CD4-positive, alpha-beta T cell (primary cell): ENCODE measurements at regions not wholly inside any gene's neighbourhood (a gene's known extent, or its start where the extent isn't known, plus 50 kb on each side); places are given as distances from the start of the nearest gene placed in this dataset.

Experiments
- ATAC-seq: fragments of 200-7000 bp; cut with Tn5 transposase; one replicate; pipeline ENCODE4 v1.10.0; 2022; ENCODE audit warnings: mild to moderate bottlenecking; ENCODE audit not compliant: poor library complexity
- CTCF ChIA-PET: fragments of 350-600 bp; sonication (Branson Sonifier 250); formaldehyde crosslinking; loops from one replicate; lab custom pipeline; 2021; ENCODE audit warnings: antibody characterized with exemption, inconsistent platforms; lab: Charles Lee
- POLR2A ChIA-PET: fragments of 350-600 bp; sonication (Branson Sonifier 250); formaldehyde crosslinking; loops from one replicate; lab custom pipeline; 2021; ENCODE audit warnings: antibody characterized with exemption, inconsistent platforms; lab: Charles Lee
- DNase-seq, 14 experiments: peaks; one replicate each; pipeline ENCODE4 v3.0.0-alpha.2; 2013 to 2020; ENCODE audit warnings: mixed read lengths in 2 of 14
- H3K27ac ChIP-seq, 2 donors: one replicate each; pipeline versions ENCODE4 v1.5.1 to v1.7.0; 2013; ENCODE audit warnings: low read length in 2 of 2, low read depth in 1 of 2, mild to moderate bottlenecking in 1 of 2
- H3K27me3 ChIP-seq, 2 experiments: 1 replicate in 1 of 2; 2 replicates in 1 of 2; pipeline versions ENCODE4 v1.6.1 to v1.7.0; 2013; ENCODE audit warnings: low read length in 2 of 2, control low read depth in 1 of 2, mild to moderate bottlenecking in 1 of 2, moderate library complexity in 1 of 2; ENCODE audit not compliant: insufficient read depth in 2 of 2, control insufficient read depth in 1 of 2
- H3K36me3 ChIP-seq: one replicate; pipeline ENCODE4 v1.6.1; 2013; ENCODE audit warnings: low read length, control low read depth; ENCODE audit not compliant: insufficient read depth
- H3K4me1 ChIP-seq: one replicate; pipeline ENCODE4 v1.6.1; 2013; ENCODE audit warnings: low read length, control low read depth; ENCODE audit not compliant: insufficient read depth
- H3K4me3 ChIP-seq: one replicate; pipeline ENCODE4 v1.5.1; 2013; ENCODE audit warnings: mild to moderate bottlenecking, low read length, moderate library complexity
- H3K9me3 ChIP-seq, 2 experiments: 1 replicate in 1 of 2; 2 replicates in 1 of 2; pipeline versions ENCODE4 v1.6.1 to v1.7.0; 2013; ENCODE audit warnings: low read length in 2 of 2, mild to moderate bottlenecking in 2 of 2, control low read depth in 1 of 2, moderate library complexity in 1 of 2; ENCODE audit not compliant: control insufficient read depth in 1 of 2, insufficient read depth in 1 of 2
- H3K27ac Mint-ChIP-seq: one replicate; pipeline ENCODE4 v1.8.0; 2020; ENCODE audit warnings: mixed read lengths
- H3K27me3 Mint-ChIP-seq: one replicate; pipeline ENCODE4 v1.8.0; 2021; ENCODE audit warnings: mixed read lengths
- H3K36me3 Mint-ChIP-seq: one replicate; pipeline ENCODE4 v1.8.0; 2021; ENCODE audit warnings: low read depth, mixed read lengths
- H3K4me1 Mint-ChIP-seq: one replicate; pipeline ENCODE4 v1.8.0; 2021; ENCODE audit warnings: low read depth, mixed read lengths
- H3K4me3 Mint-ChIP-seq: one replicate; pipeline ENCODE4 v1.8.0; 2020; ENCODE audit warnings: mild to moderate bottlenecking, mixed read lengths
- H3K9me3 Mint-ChIP-seq: one replicate; pipeline ENCODE4 v1.8.0; 2020; ENCODE audit warnings: mixed read lengths
- CTCF ChIP-seq: fragments of 200-600 bp; IDR thresholded peaks from one replicate; pipeline ENCODE4 v1.8.0; 2022; ENCODE audit warnings: antibody characterized with exemption, mild to moderate bottlenecking
- intact Hi-C, 2 experiments: fragments of 100-400 bp; cut with DNase I in 1 of 2; cut with micrococcal nuclease in 1 of 2; formaldehyde crosslinking; loops; one replicate each; pipeline versions ENCODE4 v1.15.1 to v1.9.0; 2023 to 2025; cut with DNase I, micrococcal nuclease

DNA sequence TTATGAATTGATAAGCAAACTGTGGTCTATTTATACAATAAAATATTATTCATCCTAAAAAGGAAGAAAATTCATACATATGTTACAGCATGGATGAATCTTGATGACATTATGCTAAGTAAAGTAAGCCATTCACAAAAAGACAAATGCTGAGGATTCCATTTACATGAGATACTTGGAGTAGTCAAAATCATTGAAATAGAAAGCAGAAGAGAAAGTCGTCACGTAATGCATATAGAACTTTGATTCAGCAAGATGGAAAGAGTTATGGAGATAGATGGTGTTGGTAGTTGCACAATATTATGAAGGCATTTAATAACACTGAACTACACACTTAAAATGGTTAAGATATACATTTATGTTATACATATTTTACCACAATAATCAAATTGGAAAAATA is 309.7 kb upstream of the KLF6 start:
- DNase-seq: no peak
- no peaks in the 10 kb centered on the region for H3K4me1 Mint-ChIP-seq
- no peak overlapping the region for H3K4me3 ChIP-seq
- no peak overlapping the region for H3K4me3 Mint-ChIP-seq
- CTCF ChIA-PET: no interaction called here
- no peak overlapping the region for H3K27ac ChIP-seq
- H3K27me3 Mint-ChIP-seq: no peaks in the 10 kb centered on the region
- H3K27ac Mint-ChIP-seq: no peak overlapping the region
- no peaks in the 10 kb centered on the region for H3K36me3 Mint-ChIP-seq
- H3K36me3 ChIP-seq: no peaks in the 10 kb centered on the region
- no peaks in the 10 kb centered on the region for H3K9me3 Mint-ChIP-seq
- ATAC-seq: no peak
- POLR2A ChIA-PET: no interaction called here
- intact Hi-C loops: no loop called here
- no peaks in the 10 kb centered on the region for H3K27me3 ChIP-seq
- H3K4me1 ChIP-seq: no peaks in the 10 kb centered on the region
- no peaks in the 10 kb centered on the region for H3K9me3 ChIP-seq
- TF ChIP-seq CTCF: no peak

DNA sequence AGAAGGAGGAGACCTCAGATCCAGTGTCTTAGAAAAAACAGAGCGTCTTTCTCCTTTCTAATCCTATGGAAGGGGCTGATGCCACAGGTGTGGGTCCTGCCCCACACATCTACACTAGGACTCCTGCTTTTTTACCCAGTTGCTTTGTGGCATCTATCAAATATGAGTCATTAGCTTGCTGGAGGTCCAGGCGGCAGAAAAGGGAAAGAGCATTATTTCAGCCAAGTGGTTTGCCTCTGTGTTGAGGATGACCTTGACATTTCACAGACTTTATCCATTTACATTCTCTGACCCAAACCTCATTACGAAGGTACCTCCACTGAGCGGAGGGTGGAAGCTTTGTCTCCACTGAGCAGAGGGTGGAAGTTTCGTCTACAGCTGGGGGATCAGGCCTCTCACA is 308.4 kb upstream of the KLF6 start:
- POLR2A ChIA-PET: interaction anchor here (0.7 kb wide), 1 partner anchor 138 kb away, joined by 3 read pairs; no protein-coding TSS in a partner anchor
- no peaks in the 10 kb centered on the region for H3K4me1 ChIP-seq
- intact Hi-C loops: no loop called here

GRCh38 chr10:4088354-4089066 is 303.5 kb upstream of the KLF6 start:
- no peak for TF ChIP-seq CTCF
- Histone ChIP-seq H3K4me1 (no peaks in the 10 kb centered on the region), H3K4me3 (no peak overlapping the region), H3K27me3 (no peaks in the 10 kb centered on the region), H3K27ac (no peak overlapping the region), H3K36me3 (no peaks in the 10 kb centered on the region), H3K9me3 (no peaks in the 10 kb centered on the region)
- Mint-ChIP-seq H3K4me3 (no peak overlapping the region), H3K36me3 (no peaks in the 10 kb centered on the region), H3K4me1 (peaks cover 4% of the 10 kb centered on the region), H3K27ac (no peak overlapping the region), H3K9me3 (no peaks in the 10 kb centered on the region), H3K27me3 (no peaks in the 10 kb centered on the region)
- intact Hi-C loops: no loop called here
- DNase-seq (no peak), ATAC-seq (no peak)
- ChIA-PET CTCF (interaction anchor here (1.6 kb wide), 1 partner anchor 20 kb away, joined by 4 read pairs; no protein-coding TSS in a partner anchor), POLR2A (no interaction called here)

More for the DNA sequence above, 308.4 kb upstream of the KLF6 start:
- ATAC-seq: no peak
- Mint-ChIP-seq H3K9me3 (no peaks in the 10 kb centered on the region), H3K4me3 (no peak overlapping the region), H3K4me1 (no peaks in the 10 kb centered on the region), H3K36me3 (no peaks in the 10 kb centered on the region), H3K27ac (no peak overlapping the region), H3K27me3 (no peaks in the 10 kb centered on the region)
- no peaks in the 10 kb centered on the region for H3K9me3 ChIP-seq
- no peaks in the 10 kb centered on the region for H3K36me3 ChIP-seq
- no peak for TF ChIP-seq CTCF
- H3K4me3 ChIP-seq: no peak overlapping the region
- no peak for DNase-seq
- CTCF ChIA-PET: no interaction called here
- H3K27ac ChIP-seq: no peak overlapping the region
- no peaks in the 10 kb centered on the region for H3K27me3 ChIP-seq
